Vagina (tissue), 2 donors: ENCODE measurements at regions not wholly inside any gene's neighbourhood (a gene's known extent, or its start where the extent isn't known, plus 50 kb on each side); places are given as distances from the start of the nearest gene placed in this dataset.

Experiments used
- CTCF ChIP-seq, 3 experiments: fragments of 450-650 bp in 2 of 3; fragments of 200-600 bp in 1 of 3; sonication (generic) in 1 of 3; IDR thresholded peaks; one replicate each; pipeline ENCODE4 v1.5.1; 2017 to 2019; ENCODE audit warnings: antibody characterized with exemption in 3 of 3, mild to moderate bottlenecking in 2 of 3, moderate library complexity in 2 of 3
- POLR2A ChIP-seq, 2 donors: fragments of 450-650 bp; IDR thresholded peaks; one replicate each; pipeline ENCODE4 v1.6.1; 2017; ENCODE audit warnings: antibody characterized with exemption in 2 of 2, mild to moderate bottlenecking in 2 of 2, moderate library complexity in 2 of 2
- POLR2AphosphoS5 ChIP-seq, 2 donors: sonication (generic); formaldehyde crosslinking; IDR thresholded peaks; one replicate each; pipeline ENCODE4 v1.9.0; 2017; ENCODE audit warnings: antibody characterized with exemption in 2 of 2, mild to moderate bottlenecking in 2 of 2, low read depth in 1 of 2; ENCODE audit not compliant: insufficient read depth in 1 of 2

DNA sequence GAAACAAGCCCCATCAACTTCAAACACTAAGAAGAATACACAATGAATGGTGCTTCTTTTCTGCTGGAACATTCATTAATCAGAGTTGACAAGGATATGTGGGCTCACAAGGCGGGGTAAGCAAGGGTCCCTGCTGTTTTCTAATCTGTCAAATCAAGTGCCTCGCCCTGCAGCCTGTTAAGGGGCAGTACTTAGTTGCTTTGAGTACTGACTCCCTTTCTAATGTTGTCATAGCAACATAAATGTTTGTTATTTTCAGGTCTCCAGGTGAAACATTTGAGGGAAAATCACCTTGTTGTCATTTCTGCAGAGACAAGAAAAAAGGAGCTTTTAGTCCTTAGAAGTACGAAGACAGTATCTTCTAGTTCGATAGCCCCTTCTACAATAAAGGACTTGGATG lies 284.7 kb upstream of the PKDCC start:
- TF ChIP-seq POLR2AphosphoS5 (IDR thresholded peaks at IDR 0.05; ENCODE audit: insufficient read depth in 1 of 2, low read depth in 1 of 2) (no peak), CTCF (IDR thresholded peaks at IDR 0.05) (no peak), POLR2A (IDR thresholded peaks at IDR 0.05) (no peak)
